IMR-90 (cell line): ENCODE measurements at regions not wholly inside any gene's neighbourhood (a gene's known extent, or its start where the extent isn't known, plus 50 kb on each side); places are given as distances from the start of the nearest gene placed in this dataset.

Source experiments
- FOS ChIP-seq: fragments of 150-350 bp; IDR thresholded peaks from 2 replicates; pipeline ENCODE4 v1.6.1; 2016; ENCODE audit warnings: low read depth, low read length
- RAD21 ChIP-seq: IDR thresholded peaks from 2 replicates; pipeline ENCODE4 v1.6.1; 2012; ENCODE audit warnings: low read length, improper control_type of control experiment
- TF ChIP-seq, protein P1 (sequence below): conservative IDR thresholded peaks from 2 replicates; pipeline ENCODE4 v1.5.1; 2012; ENCODE audit warnings: mild to moderate bottlenecking, low read depth, low read length, improper control_type of control experiment

GRCh38 chr14:95984206-95984605 is 55.0 kb upstream of the C14orf132 start:
- TF ChIP-seq, protein P1, sequence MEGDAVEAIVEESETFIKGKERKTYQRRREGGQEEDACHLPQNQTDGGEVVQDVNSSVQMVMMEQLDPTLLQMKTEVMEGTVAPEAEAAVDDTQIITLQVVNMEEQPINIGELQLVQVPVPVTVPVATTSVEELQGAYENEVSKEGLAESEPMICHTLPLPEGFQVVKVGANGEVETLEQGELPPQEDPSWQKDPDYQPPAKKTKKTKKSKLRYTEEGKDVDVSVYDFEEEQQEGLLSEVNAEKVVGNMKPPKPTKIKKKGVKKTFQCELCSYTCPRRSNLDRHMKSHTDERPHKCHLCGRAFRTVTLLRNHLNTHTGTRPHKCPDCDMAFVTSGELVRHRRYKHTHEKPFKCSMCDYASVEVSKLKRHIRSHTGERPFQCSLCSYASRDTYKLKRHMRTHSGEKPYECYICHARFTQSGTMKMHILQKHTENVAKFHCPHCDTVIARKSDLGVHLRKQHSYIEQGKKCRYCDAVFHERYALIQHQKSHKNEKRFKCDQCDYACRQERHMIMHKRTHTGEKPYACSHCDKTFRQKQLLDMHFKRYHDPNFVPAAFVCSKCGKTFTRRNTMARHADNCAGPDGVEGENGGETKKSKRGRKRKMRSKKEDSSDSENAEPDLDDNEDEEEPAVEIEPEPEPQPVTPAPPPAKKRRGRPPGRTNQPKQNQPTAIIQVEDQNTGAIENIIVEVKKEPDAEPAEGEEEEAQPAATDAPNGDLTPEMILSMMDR, result no peak
- TF ChIP-seq FOS, result no peak
- no peak for TF ChIP-seq RAD21
